Activated CD4-positive, CD25-positive, alpha-beta regulatory T cell (primary cell): ENCODE measurements at regions not wholly inside any gene's neighbourhood (a gene's known extent, or its start where the extent isn't known, plus 50 kb on each side); places are given as distances from the start of the nearest gene placed in this dataset.

ENCODE experiments used
- DNase-seq, 4 experiments: peaks; one replicate each; lab custom pipeline; 2025; lab: John Stamatoyannopoulos, UW

DNA sequence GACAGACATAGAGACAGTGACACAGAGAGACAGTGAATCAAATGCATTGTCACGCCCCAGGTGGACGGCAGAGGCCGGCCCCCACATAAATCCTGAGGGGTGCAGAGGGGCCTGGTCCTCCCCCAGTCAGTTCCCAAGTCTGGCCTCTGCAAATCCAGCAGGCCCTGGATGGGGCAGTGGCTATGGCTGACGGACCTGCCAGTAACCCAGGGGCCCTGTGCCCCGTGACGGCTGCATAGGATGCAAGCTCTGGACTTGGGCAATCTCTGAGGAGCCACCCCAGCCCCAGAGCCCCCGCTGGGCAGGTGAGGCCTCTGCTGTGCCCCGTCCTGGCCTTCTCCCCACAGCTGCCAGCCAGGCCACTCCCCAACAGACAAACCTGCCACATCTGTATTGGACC, 204.5 kb downstream of the BRD1 start:
- no peak for DNase-seq

GRCh38 chr22:49622241-49623105, 205.2 kb downstream of the BRD1 start:
- DNase-seq: no peak

- no peak for DNase-seq
Observed at GRCh38 chr22:49621601-49622210, 206.0 kb downstream of the BRD1 start.

DNA sequence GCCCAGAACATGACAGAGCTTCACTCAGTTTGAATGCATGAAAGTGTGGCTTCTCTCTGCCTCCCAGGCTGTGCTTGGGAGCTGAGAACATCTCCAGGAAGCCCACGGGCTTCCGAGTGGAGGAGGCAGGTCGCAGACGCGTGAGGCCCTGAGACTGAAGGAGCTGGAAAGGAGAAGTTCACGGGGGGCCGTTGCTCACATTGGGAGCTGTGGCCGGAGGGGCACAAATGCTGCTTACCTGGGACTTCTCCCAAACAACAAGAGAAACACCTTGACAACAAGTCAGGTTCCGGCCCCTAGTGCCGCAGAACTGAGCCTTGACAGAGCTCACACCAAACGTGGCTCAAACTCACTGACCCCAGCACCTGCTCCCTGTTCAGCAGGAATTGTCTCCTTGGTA, 207.0 kb downstream of the BRD1 start:
- DNase-seq: no peak

GRCh38 chr22:49620003-49620556, 207.6 kb downstream of the BRD1 start:
- DNase-seq: no peak

DNA sequence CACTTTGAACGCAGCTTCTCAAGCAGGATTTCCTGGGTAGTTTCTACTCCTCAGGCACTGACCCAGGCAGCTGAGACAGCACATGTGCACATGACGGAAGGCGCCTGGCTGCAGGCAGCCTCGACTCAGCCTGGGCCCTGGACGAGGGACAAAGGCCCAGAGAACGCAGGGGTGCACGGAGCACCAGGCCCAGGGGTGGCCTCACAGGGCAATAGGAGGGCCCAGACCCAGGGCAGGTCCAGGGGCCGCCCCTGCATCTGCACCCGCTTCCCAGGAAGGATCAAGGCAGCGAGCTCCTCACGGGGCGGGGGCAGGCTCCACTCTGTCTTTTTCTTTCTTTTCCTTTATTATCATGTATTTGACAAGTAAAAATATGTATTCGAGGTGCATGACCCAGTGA, 208.4 kb downstream of the BRD1 start:
- DNase-seq: no peak

- no peak for DNase-seq
Observed at GRCh38 chr22:49618677-49618953, 209.1 kb downstream of the BRD1 start.

- no peak for DNase-seq
Observed at GRCh38 chr22:49617866-49618676, 209.6 kb downstream of the BRD1 start.

DNA sequence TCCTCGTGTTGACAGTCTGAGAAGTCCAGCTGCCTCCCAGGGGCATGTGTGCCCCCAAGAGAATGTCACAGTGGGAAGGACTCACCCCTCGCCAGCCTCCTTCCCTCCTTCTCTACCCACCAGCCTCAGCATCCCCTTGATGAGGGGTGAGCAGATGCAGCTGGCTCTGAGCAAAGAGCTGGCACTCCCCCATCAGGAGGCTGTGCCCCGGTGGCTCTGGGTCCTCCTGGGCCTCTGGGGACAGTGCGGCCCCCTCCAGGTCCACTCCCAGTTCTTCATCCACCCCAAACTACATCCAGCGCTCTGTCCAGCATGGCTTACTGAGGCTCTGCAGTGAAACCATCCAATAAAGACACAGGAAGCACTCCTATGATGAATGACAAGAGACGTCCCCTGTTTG, 210.4 kb downstream of the BRD1 start:
- DNase-seq: no peak

DNA sequence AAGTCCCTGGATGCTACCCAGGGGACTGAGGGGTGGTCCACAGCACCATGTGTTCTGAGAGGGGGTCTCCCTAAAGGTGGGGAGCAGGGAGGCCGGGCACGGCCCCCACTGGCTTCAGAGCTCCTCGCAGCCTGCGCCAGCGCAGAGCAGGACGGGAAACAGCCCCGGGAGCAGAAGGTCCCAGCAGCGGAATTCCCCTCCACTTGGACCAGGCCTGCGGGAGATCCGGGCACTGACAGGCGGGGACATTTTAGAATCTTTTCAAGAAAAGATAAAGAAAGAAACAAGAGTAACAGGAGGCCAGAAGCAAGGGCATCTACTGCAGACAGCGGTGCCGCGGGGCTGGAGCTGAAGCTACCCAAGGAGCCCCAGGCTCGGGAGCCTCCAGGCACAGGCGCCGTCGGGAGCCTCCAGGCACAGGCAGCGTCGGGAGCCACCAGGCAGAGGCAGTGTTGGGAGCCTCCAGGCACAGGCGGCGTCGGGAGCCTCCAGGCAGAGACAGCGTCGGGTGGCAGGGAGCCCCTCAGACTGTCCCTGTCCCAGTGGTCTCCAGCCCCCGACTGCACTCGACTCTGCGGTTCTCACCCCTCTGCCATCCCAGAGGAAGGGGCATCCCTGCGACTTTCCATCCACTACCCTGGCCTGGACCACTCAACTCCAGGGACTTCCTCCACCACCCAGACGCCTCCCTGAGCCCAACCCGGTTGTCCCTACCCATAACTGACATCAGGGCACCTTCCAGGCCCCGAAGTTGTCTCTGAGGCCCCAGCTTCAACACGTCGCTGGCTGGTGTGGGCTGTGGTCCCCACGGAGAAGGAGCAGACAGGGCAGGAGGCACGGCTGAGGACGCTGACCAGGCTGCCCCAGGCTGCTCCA, 211.1 kb downstream of the BRD1 start:
- DNase-seq: no peak

DNA sequence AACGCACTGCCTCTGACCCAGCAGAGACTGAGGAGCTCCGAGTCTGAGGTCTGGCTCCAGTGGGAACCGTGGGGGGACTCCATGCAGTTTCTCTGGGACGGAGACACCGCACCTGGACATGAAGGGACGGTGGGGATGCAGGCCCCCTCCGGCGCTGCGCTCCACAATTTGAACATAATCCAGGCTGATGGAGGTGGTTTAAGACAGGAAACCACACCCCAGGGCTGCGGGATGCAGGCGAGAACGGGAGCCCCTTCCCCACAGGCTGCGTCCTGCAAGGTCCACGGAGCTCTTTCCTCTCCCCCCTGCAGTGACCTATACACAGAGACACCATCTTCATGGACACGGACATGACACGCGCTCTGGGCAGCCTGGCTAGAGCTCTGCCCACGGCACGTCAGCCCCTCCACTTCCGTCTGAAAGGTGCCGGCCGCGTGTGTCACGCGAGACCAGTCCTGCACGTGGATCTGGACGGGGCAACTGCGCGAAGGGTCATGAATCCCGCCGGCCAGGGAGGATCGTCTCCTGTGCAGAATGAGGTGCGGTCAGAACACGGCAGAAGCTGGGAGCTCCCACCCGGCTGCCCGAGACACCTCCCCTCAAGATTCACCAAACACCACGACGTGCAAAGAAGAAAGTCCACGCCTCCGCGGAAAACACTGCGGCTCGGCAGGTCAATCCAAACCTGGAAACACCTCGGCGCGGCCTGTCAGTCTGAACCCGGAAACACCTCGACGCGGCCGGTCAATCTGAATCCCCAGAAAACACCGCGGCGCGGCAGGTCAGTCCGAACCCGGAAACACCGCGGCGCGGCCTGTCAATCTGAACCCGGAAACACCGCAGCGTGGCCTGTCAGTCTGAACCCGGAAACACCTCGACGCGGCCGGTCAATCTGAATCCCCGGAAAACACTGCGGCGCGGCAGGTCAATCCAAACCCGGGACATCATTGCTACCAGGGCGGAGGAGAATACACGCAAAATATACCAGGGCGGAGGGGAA, 212.4 kb downstream of the BRD1 start:
- no peak for DNase-seq

DNA sequence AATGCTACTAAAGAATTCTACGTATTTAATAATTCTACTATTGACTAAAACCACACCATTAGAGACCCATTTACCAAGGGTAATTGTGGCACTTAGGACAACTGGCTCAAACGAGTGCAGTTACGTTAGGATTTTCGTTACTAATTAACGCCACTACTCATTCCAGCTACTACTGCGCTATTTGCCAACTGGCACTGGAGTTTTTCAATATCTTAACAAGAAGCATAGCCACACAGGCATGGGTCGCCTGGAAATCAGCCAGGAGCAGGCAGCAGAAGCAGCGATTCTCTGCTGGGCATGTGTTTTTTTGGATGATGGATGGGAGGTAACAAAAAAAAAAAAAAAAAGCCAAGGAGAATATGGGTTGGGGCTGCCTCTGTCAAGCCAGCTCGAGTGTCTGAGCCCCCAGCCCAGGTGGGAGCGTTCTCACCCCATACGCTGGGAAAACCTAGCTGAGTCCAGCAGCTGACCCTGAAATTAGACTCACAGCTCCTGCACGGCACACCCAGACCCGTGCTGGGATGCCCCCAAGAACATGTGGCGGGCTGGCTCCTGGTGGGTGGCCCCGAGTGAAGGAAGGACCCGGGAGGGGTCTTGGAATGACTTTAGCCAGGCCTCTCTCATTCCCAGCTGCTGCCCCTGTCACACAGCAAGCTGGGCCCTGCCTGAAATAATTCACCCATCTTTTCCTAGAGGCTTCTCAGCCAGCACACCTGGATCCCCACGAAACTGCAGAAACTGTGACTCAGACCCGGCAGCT, 214.0 kb downstream of the BRD1 start:
- no peak for DNase-seq

- DNase-seq: no peak
Observed at GRCh38 chr22:49613108-49613507, 214.6 kb downstream of the BRD1 start.

- DNase-seq: no peak
Observed at GRCh38 chr22:49609207-49609876, 218.3 kb downstream of the BRD1 start.

- DNase-seq: no peak
Observed at GRCh38 chr22:49608660-49609059, 219.0 kb downstream of the BRD1 start.

DNA sequence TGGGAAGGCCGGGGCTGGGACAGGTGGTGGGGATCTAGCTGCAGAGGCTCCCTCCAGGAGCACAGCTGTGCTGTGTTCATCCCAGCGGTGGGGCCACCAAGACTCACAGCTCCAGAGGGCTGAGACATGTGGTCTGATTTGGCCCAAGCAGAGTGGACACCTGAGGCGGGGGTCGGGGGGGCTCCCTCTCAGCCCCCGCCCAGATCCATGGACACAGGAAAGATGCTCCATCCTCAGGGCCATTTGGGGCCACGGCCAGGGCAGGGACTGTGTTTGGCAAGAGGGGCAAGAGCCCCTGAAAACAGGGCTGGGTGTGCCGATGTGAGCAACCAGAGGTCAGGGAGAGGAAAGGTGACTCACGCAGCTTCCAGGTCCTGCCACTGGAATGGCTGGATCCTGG, 219.4 kb downstream of the BRD1 start:
- no peak for DNase-seq

- no peak for DNase-seq
Observed at GRCh38 chr22:49607821-49608220, 219.9 kb downstream of the BRD1 start.

DNA sequence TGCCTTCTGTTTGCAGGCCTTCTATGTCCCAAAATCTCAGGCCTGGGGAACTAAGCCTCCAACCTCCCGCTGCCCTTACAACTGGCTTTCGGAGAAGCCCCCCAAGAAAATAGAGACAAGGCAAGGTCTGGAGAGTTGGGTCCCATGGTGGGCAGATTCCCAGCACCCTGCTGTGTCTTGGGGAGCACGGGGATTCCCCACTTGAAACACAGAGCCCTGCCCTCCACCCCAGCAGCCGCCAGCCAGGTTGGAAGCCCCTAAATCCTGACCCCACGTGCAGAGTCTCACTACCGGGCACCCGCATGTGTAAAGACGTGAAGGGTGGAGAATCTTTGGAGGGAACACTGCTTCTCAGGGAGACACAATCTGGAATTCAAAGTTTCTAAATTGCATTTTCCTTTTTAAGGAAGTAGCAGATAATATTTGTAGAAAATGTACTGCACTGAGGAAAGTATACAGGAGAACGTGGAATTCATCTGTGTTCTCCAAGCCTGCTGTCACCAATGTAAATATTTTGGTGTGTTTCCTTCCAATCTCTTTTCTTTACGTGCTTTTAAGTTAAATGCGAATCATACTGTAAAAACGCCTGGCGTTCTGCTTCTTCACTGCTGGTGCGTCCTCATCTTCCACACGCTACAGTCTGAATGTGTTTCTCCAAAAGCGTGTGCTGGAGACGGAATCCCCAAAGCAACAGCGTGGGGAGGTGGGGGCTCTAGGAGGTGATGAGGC, 220.9 kb downstream of the BRD1 start:
- no peak for DNase-seq
